BE2C (cell line): ENCODE measurements at regions not wholly inside any gene's neighbourhood (a gene's known extent, or its start where the extent isn't known, plus 50 kb on each side); places are given as distances from the start of the nearest gene placed in this dataset.
A peak's percentile ranks its signal among the peaks of the same experiment; 100 is the strongest.

ENCODE experiments used
- DNase-seq: peaks from one replicate; pipeline ENCODE4 v3.0.0-alpha.2; 2020
- H3K27me3 ChIP-seq: fragments of 250-450 bp; sonication (Bioruptor Pico); 2 replicates; pipeline ENCODE4 v1.5.1; 2020; ENCODE audit warnings: mild to moderate bottlenecking
- H3K36me3 ChIP-seq: fragments of 250-450 bp; sonication (Bioruptor Pico); 2 replicates; pipeline ENCODE4 v1.5.1; 2020; ENCODE audit warnings: mild to moderate bottlenecking
- H3K4me1 ChIP-seq: fragments of 250-450 bp; sonication (Bioruptor Pico); 2 replicates; pipeline ENCODE4 v1.5.1; 2020
- H3K4me3 ChIP-seq: 2 replicates; pipeline ENCODE4 v1.5.1; 2011; ENCODE audit warnings: low read depth, low read length
- H3K9me3 ChIP-seq: fragments of 250-450 bp; sonication (Bioruptor Pico); 2 replicates; pipeline ENCODE4 v1.5.1; 2020
- TF ChIP-seq, protein P1 (sequence below): IDR thresholded peaks from 2 replicates; pipeline ENCODE4 v1.5.1; 2012; ENCODE audit warnings: mild to moderate bottlenecking, low read depth, low read length

GRCh38 chr4:1496116-1496642, 89.9 kb upstream of the NKX1-1 start:
- Histone ChIP-seq H3K9me3 (no peaks in the 10 kb centered on the region), H3K36me3 (no peaks in the 10 kb centered on the region), H3K4me1 (no peaks in the 10 kb centered on the region), H3K4me3 (no peak overlapping the region), H3K27me3 (peaks cover 52% of the 10 kb centered on the region)
- DNase-seq: no peak
- TF ChIP-seq, protein P1, sequence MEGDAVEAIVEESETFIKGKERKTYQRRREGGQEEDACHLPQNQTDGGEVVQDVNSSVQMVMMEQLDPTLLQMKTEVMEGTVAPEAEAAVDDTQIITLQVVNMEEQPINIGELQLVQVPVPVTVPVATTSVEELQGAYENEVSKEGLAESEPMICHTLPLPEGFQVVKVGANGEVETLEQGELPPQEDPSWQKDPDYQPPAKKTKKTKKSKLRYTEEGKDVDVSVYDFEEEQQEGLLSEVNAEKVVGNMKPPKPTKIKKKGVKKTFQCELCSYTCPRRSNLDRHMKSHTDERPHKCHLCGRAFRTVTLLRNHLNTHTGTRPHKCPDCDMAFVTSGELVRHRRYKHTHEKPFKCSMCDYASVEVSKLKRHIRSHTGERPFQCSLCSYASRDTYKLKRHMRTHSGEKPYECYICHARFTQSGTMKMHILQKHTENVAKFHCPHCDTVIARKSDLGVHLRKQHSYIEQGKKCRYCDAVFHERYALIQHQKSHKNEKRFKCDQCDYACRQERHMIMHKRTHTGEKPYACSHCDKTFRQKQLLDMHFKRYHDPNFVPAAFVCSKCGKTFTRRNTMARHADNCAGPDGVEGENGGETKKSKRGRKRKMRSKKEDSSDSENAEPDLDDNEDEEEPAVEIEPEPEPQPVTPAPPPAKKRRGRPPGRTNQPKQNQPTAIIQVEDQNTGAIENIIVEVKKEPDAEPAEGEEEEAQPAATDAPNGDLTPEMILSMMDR: no peak

GRCh38 chr4:1495416-1496115, 89.3 kb upstream of the NKX1-1 start:
- Histone ChIP-seq H3K9me3 (no peaks in the 10 kb centered on the region), H3K4me3 (no peak overlapping the region), H3K36me3 (no peaks in the 10 kb centered on the region), H3K27me3 (peaks cover 58% of the 10 kb centered on the region), H3K4me1 (no peaks in the 10 kb centered on the region)
- no peak for DNase-seq
- TF ChIP-seq, protein P1: no peak

- no peaks in the 10 kb centered on the region for H3K9me3 ChIP-seq
- DNase-seq: peak; percentile 6
- TF ChIP-seq, protein P1: no peak
- H3K27me3 ChIP-seq: peaks cover 67% of the 10 kb centered on the region
- no peaks in the 10 kb centered on the region for H3K36me3 ChIP-seq
- no peaks in the 10 kb centered on the region for H3K4me1 ChIP-seq
- H3K4me3 ChIP-seq: no peak overlapping the region
Observed at GRCh38 chr4:1494416-1495315, 88.4 kb upstream of the NKX1-1 start.

GRCh38 chr4:1493540-1494287, 87.5 kb upstream of the NKX1-1 start:
- peaks cover 72% of the 10 kb centered on the region for H3K27me3 ChIP-seq
- no peaks in the 10 kb centered on the region for H3K9me3 ChIP-seq

DNA sequence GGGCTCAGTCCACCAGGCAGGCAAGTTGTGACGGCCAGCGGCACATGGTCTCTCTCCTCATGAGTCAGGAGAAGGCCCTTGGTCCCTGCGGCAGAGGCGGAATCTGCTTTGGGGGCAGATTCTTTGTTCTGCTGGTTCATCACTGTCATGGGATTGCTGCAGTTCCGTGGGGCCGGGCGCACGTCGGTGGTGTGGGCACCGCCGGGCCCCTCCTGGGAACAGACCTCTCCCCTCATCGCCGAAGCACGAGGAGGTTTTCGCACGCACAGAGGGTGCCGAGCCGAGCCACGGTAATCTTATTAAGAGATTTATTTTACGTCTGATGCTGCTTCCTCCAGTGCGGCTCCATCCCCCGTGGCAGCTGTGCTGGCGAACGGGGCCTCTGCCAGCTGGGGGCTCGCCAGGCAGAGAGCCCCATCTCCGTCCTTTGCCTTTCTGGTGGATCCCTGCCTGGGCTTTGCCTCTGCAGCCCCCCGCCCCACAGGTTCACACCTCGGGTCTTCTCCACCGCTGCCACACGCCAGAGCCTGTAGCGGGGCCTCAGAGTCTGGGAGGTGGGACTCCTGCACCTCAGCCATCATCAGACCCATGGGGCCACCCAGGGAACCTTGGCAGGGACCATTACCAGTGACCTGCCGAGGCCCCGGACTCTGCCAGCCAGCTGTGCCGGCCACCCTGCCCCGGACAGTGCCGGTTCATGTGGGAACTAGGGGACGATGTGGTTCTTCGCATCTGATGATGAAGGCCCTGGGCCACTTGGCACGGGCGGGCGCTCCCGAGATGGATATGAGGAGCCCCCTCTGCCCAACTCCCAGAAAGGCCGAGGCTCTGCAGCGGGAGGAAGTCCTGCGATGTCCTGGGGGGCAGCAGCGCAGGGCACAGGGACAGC, 86.7 kb upstream of the NKX1-1 start:
- Histone ChIP-seq H3K27me3 (peaks cover 78% of the 10 kb centered on the region), H3K4me1 (no peaks in the 10 kb centered on the region), H3K4me3 (no peak overlapping the region), H3K36me3 (no peaks in the 10 kb centered on the region), H3K9me3 (no peaks in the 10 kb centered on the region)
- TF ChIP-seq, protein P1: no peak
- peak; percentile 7 for DNase-seq

More at GRCh38 chr4:1493540-1494287, 87.5 kb upstream of the NKX1-1 start:
- TF ChIP-seq, protein P1: no peak
- DNase-seq: no peak
- H3K4me3 ChIP-seq: no peak overlapping the region
- no peaks in the 10 kb centered on the region for H3K4me1 ChIP-seq
- H3K36me3 ChIP-seq: no peaks in the 10 kb centered on the region
